HCT116 (cell line): ENCODE measurements at regions not wholly inside any gene's neighbourhood (a gene's known extent, or its start where the extent isn't known, plus 50 kb on each side); places are given as distances from the start of the nearest gene placed in this dataset.
A peak's percentile ranks its signal among the peaks of the same experiment; 100 is the strongest.

Experiments
- ATAC-seq: fragments of 200-7000 bp; cut with Tn5 transposase; 2 replicates; pipeline ENCODE4 v1.9.1; 2020; ENCODE audit warnings: mild to moderate bottlenecking, moderate library complexity
- BruUV-seq: library from RNA; stranded (reverse); fragments of 400-500 nt; replicated peaks from 2 replicates; lab custom pipeline; 2021; lab: Mats Ljungman, UMichigan
- CTCF ChIA-PET: fragments of 300-600 bp; sonication (Branson Sonifier 250); formaldehyde crosslinking; loops from one replicate; lab custom pipeline; 2021; ENCODE audit warnings: antibody characterized with exemption; lab: Charles Lee
- POLR2A ChIA-PET: fragments of 300-600, 350-600 bp; sonication (Branson Sonifier 250); formaldehyde crosslinking; loops from one replicate; lab custom pipeline; 2021; ENCODE audit warnings: antibody characterized with exemption; lab: Charles Lee
- RAD21 ChIA-PET, 2 experiments: fragments of 300-600 bp; sonication (Branson Sonifier 250); formaldehyde crosslinking; loops; one replicate each; lab custom pipeline; 2023; ENCODE audit warnings: low total read pairs in 2 of 2; ENCODE audit not compliant: uncharacterized antibody in 2 of 2, unreplicated experiment in 2 of 2, low non-redundant PET in 1 of 2; lab: Charles Lee
- DNase-seq: peaks from one replicate; pipeline ENCODE4 v3.0.0-alpha.2; 2010; ENCODE audit warnings: low read depth, low spot score
- H2AFZ ChIP-seq: fragments of 200-600 bp; shearing (Covaris generic), sonication (generic); 2 replicates; pipeline ENCODE4 v1.6.1; 2017; ENCODE audit warnings: low read depth, mixed run types, mixed read lengths, antibody characterized with exemption, low read length; ENCODE audit not compliant: poor library complexity, severe bottlenecking
- H3K27ac ChIP-seq: 2 replicates; pipeline ENCODE4 v1.5.1; 2012; ENCODE audit warnings: low read depth, low read length
- H3K27me3 ChIP-seq: fragments of 200-600 bp; sonication (generic); 2 replicates; pipeline ENCODE4 v1.6.1; 2016; ENCODE audit warnings: mixed run types, low read length, mixed read lengths; ENCODE audit not compliant: insufficient read depth
- H3K36me3 ChIP-seq, 2 experiments: fragments of 200-500 bp in 1 of 2; fragments of 200-600 bp in 1 of 2; sonication (Bioruptor generic) in 1 of 2; sonication (generic) in 1 of 2; 2 replicates each; pipeline versions ENCODE4 v1.5.1 to v1.6.1; 2014 to 2016; ENCODE audit warnings: low read length in 2 of 2, inconsistent platforms in 1 of 2, mixed read lengths in 1 of 2, mixed run types in 1 of 2; ENCODE audit not compliant: insufficient read depth in 2 of 2, control insufficient read depth in 1 of 2
- H3K4me1 ChIP-seq, 2 experiments: fragments of 200-600 bp in 1 of 2; sonication (generic) in 1 of 2; 2 replicates each; pipeline versions ENCODE4 v1.5.1 to v1.6.1; 2012 to 2017; ENCODE audit warnings: low read length in 2 of 2, inconsistent platforms in 1 of 2, mild to moderate bottlenecking in 1 of 2, mixed read lengths in 1 of 2, mixed run types in 1 of 2, moderate library complexity in 1 of 2; ENCODE audit not compliant: insufficient read depth in 2 of 2, control insufficient read depth in 1 of 2
- H3K4me2 ChIP-seq: fragments of 200-600 bp; sonication (generic); 2 replicates; pipeline ENCODE4 v1.6.1; 2017; ENCODE audit warnings: mixed run types, low read length, mixed read lengths
- H3K4me3 ChIP-seq, 2 experiments: fragments of 200-600 bp in 1 of 2; sonication (generic) in 1 of 2; replicated peaks in 1 of 2; 2 replicates each; pipeline ENCODE4 v1.5.1; 2011 to 2016; ENCODE audit warnings: low read length in 2 of 2, control low read depth in 1 of 2, low read depth in 1 of 2, mild to moderate bottlenecking in 1 of 2, mixed read lengths in 1 of 2, mixed run types in 1 of 2
- H3K79me2 ChIP-seq: fragments of 200-600 bp; sonication (generic); 2 replicates; pipeline ENCODE4 v1.6.1; 2017; ENCODE audit warnings: mild to moderate bottlenecking, mixed run types, low read length, moderate library complexity, mixed read lengths; ENCODE audit not compliant: insufficient read depth
- H3K9ac ChIP-seq: fragments of 200-600 bp; sonication (generic); 2 replicates; pipeline ENCODE4 v1.6.1; 2016; ENCODE audit warnings: low read length, mixed read lengths
- H3K9me2 ChIP-seq: fragments of 200-600 bp; sonication (generic), shearing (Covaris generic); 2 replicates; pipeline ENCODE4 v1.6.1; 2017; ENCODE audit warnings: mixed run types, mild to moderate bottlenecking, moderate library complexity; ENCODE audit not compliant: insufficient read depth
- H3K9me3 ChIP-seq, 2 experiments: fragments of 200-500 bp in 1 of 2; fragments of 200-600 bp in 1 of 2; sonication (Bioruptor generic) in 1 of 2; sonication (generic) in 1 of 2; 2 replicates each; pipeline ENCODE4 v1.6.1; 2014 to 2017; ENCODE audit warnings: low read length in 2 of 2, mixed read lengths in 2 of 2, inconsistent platforms in 1 of 2, low read depth in 1 of 2, mild to moderate bottlenecking in 1 of 2, mixed run types in 1 of 2, moderate library complexity in 1 of 2; ENCODE audit not compliant: control insufficient read depth in 1 of 2, insufficient read depth in 1 of 2
- H4K20me1 ChIP-seq: fragments of 200-600 bp; sonication (generic), shearing (Covaris generic); 2 replicates; pipeline ENCODE4 v1.6.1; 2017; ENCODE audit warnings: mixed run types, mild to moderate bottlenecking, moderate library complexity; ENCODE audit not compliant: insufficient read depth
- ATF3 ChIP-seq: IDR thresholded peaks from 2 replicates; pipeline ENCODE4 v1.6.1; 2012
- CEBPB ChIP-seq: IDR thresholded peaks from 2 replicates; pipeline ENCODE4 v1.6.1; 2012; ENCODE audit warnings: low read depth
- CTCF ChIP-seq, 3 experiments: fragments of 200-600 bp in 1 of 3; sonication (generic) in 1 of 3; IDR thresholded peaks in 2 of 3; conservative IDR thresholded peaks in 1 of 3; 2 replicates each; pipeline ENCODE4 v1.5.1; 2012 to 2017; ENCODE audit warnings: low read depth in 2 of 3, low read length in 2 of 3, antibody characterized with exemption in 1 of 3, borderline replicate concordance in 1 of 3, control low read depth in 1 of 3, mild to moderate bottlenecking in 1 of 3, mixed read lengths in 1 of 3, mixed run types in 1 of 3, moderate library complexity in 1 of 3; ENCODE audit not compliant: insufficient read depth in 1 of 3
- EGR1 ChIP-seq: IDR thresholded peaks from 2 replicates; pipeline ENCODE4 v1.6.1; 2012; ENCODE audit warnings: low read depth
- ELF1 ChIP-seq: IDR thresholded peaks from 2 replicates; pipeline ENCODE4 v1.6.1; 2012; ENCODE audit warnings: low read depth, borderline replicate concordance
- EZH2 ChIP-seq: fragments of 200-600 bp; sonication (generic); IDR thresholded peaks from 2 replicates; pipeline ENCODE4 v1.6.1; 2017; ENCODE audit warnings: antibody characterized with exemption, mixed run types
- EZH2phosphoT487 ChIP-seq: fragments of 200-600 bp; IDR thresholded peaks from 2 replicates; pipeline ENCODE4 v1.6.1; 2018; ENCODE audit warnings: antibody characterized with exemption, borderline replicate concordance
- FOSL1 ChIP-seq: IDR thresholded peaks from 2 replicates; pipeline ENCODE4 v1.6.1; 2012; ENCODE audit warnings: low read depth
- JUND ChIP-seq: IDR thresholded peaks from 2 replicates; pipeline ENCODE4 v1.6.1; 2012
- MAX ChIP-seq: IDR thresholded peaks from 2 replicates; pipeline ENCODE4 v1.6.1; 2012
- POLR2AphosphoS5 ChIP-seq: IDR thresholded peaks from 2 replicates; pipeline ENCODE4 v1.6.1; 2011; ENCODE audit warnings: mild to moderate bottlenecking, low read depth, low read length, moderate library complexity
- RAD21 ChIP-seq: IDR thresholded peaks from 2 replicates; pipeline ENCODE4 v1.6.1; 2012; ENCODE audit warnings: low read depth, mild to moderate bottlenecking
- SIN3A ChIP-seq: IDR thresholded peaks from 2 replicates; pipeline ENCODE4 v1.6.1; 2012; ENCODE audit warnings: low read depth
- SP1 ChIP-seq: IDR thresholded peaks from 2 replicates; pipeline ENCODE4 v1.6.1; 2012; ENCODE audit warnings: low read depth
- SRF ChIP-seq: IDR thresholded peaks from 2 replicates; pipeline ENCODE4 v1.6.1; 2012; ENCODE audit warnings: low read depth
- TCF7L2 ChIP-seq: IDR thresholded peaks from 2 replicates; pipeline ENCODE4 v1.7.0; 2011; ENCODE audit warnings: borderline replicate concordance, inconsistent platforms; ENCODE audit not compliant: insufficient read depth, insufficient read length; ENCODE audit errors: extremely low read depth
- YY1 ChIP-seq: IDR thresholded peaks from 2 replicates; pipeline ENCODE4 v1.6.1; 2011; ENCODE audit warnings: low read length, low read depth, moderate library complexity, mild to moderate bottlenecking; ENCODE audit not compliant: insufficient replicate concordance; ENCODE audit errors: extremely low read depth
- ZBTB33 ChIP-seq: IDR thresholded peaks from 2 replicates; pipeline ENCODE4 v1.6.1; 2011; ENCODE audit warnings: mild to moderate bottlenecking, low read length, moderate library complexity; ENCODE audit not compliant: insufficient replicate concordance; ENCODE audit errors: extremely low read depth
- ZNF274 ChIP-seq: fragments of 200-500 bp; sonication (Bioruptor generic); IDR thresholded peaks from 2 replicates; pipeline ENCODE4 v1.6.1; 2014; ENCODE audit warnings: mild to moderate bottlenecking, low read depth, low read length, inconsistent platforms
- intact Hi-C: fragments of 100-400 bp; cut with micrococcal nuclease; formaldehyde crosslinking; loops from 2 replicates; pipeline ENCODE4 v1.10.0; 2022
- TF ChIP-seq, protein P1 (sequence below): IDR thresholded peaks from 2 replicates; pipeline ENCODE4 v1.6.1; 2012; ENCODE audit warnings: low read depth

DNA sequence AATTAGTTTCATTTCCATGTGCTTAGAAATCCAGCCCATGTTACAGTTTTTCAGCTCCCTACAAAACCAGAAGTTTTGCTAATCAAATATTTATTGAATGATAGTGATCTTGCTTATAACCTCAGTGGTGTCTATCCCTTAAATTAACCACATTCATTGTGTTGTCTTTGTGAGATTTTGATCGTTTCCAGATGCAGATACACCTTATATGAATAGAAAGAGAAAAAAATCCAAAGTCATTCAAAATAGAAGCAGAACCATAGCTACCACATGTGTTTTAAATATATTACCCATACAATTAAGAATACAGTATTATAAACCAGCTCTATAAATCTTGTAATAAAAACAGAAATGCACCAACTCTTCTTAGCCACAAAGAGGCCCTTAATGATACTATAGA is 60.6 kb upstream of the RREB1 start:
- Histone ChIP-seq H4K20me1 (no peaks in the 10 kb centered on the region), H3K9me2 (no peaks in the 10 kb centered on the region), H3K9ac (no peak overlapping the region), H3K27me3 (no peaks in the 10 kb centered on the region), H3K4me1 (peaks cover 0 to 25% of the 10 kb centered on the region in 2 experiments; a peak in 2 of 4 replicates), H3K4me3 (no peak overlapping the region), H3K9me3 (no peaks in the 10 kb centered on the region), H3K4me2 (no peak overlapping the region), H3K79me2 (no peaks in the 10 kb centered on the region), H3K36me3 (no peaks in the 10 kb centered on the region), H3K27ac (no peak overlapping the region), H2AFZ (peak overlapping the region; percentile 98)
- ChIA-PET POLR2A (interaction anchor here (3.3 kb wide), 1 partner anchor 11 kb away, joined by 13 read pairs; no protein-coding TSS in a partner anchor), RAD21 (no interaction called here), CTCF (no interaction called here)
- no peak for TF ChIP-seq FOSL1
- TF ChIP-seq JUND, result no peak
- no peak for TF ChIP-seq ZBTB33
- no peak for TF ChIP-seq ZNF274
- TF ChIP-seq EZH2, result no peak
- no peak for TF ChIP-seq ELF1
- TF ChIP-seq MAX, result no peak
- no peak for TF ChIP-seq SIN3A
- no peak for TF ChIP-seq EGR1
- TF ChIP-seq YY1, result no peak
- no peak for TF ChIP-seq EZH2phosphoT487
- no peak for TF ChIP-seq ATF3
- TF ChIP-seq RAD21, result no peak
- TF ChIP-seq SRF, result no peak
- TF ChIP-seq CEBPB, result no peak
- TF ChIP-seq, protein P1, sequence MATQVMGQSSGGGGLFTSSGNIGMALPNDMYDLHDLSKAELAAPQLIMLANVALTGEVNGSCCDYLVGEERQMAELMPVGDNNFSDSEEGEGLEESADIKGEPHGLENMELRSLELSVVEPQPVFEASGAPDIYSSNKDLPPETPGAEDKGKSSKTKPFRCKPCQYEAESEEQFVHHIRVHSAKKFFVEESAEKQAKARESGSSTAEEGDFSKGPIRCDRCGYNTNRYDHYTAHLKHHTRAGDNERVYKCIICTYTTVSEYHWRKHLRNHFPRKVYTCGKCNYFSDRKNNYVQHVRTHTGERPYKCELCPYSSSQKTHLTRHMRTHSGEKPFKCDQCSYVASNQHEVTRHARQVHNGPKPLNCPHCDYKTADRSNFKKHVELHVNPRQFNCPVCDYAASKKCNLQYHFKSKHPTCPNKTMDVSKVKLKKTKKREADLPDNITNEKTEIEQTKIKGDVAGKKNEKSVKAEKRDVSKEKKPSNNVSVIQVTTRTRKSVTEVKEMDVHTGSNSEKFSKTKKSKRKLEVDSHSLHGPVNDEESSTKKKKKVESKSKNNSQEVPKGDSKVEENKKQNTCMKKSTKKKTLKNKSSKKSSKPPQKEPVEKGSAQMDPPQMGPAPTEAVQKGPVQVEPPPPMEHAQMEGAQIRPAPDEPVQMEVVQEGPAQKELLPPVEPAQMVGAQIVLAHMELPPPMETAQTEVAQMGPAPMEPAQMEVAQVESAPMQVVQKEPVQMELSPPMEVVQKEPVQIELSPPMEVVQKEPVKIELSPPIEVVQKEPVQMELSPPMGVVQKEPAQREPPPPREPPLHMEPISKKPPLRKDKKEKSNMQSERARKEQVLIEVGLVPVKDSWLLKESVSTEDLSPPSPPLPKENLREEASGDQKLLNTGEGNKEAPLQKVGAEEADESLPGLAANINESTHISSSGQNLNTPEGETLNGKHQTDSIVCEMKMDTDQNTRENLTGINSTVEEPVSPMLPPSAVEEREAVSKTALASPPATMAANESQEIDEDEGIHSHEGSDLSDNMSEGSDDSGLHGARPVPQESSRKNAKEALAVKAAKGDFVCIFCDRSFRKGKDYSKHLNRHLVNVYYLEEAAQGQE, result no peak
- TF ChIP-seq TCF7L2, result no peak
- no peak for TF ChIP-seq CTCF (IDR thresholded peaks at IDR 0.05 in 2 of 3, conservative IDR thresholded peaks at IDR 0.05 in 1 of 3; ENCODE audit: borderline replicate concordance in 1 of 3, insufficient read depth in 1 of 3, low read depth in 2 of 3, low read length in 2 of 3)
- no peak for TF ChIP-seq POLR2AphosphoS5
- no peak for TF ChIP-seq SP1
- DNase-seq (no peak), ATAC-seq (no peak)
- intact Hi-C loops, result no loop called here
- no TSS peak for BruUV-seq
